Natural killer cell (primary cell): ENCODE measurements at regions not wholly inside any gene's neighbourhood (a gene's known extent, or its start where the extent isn't known, plus 50 kb on each side); places are given as distances from the start of the nearest gene placed in this dataset.

Source experiments
- ATAC-seq, 3 donors: fragments of 150-1000 bp in 2 of 3; fragments of 200-7000 bp in 1 of 3; cut with Tn5 transposase; 1 replicate in 1 of 3; 2 replicates in 2 of 3; pipeline ENCODE4 v1.10.0; 2021; ENCODE audit warnings: mild to moderate bottlenecking in 2 of 3, moderate library complexity in 2 of 3
- DNase-seq, 2 donors: peaks; one replicate each; pipeline versions ENCODE4 v3.0.0 to v3.0.0-alpha.2; 2013 to 2021; ENCODE audit warnings: mixed read lengths in 1 of 2
- H3K27ac ChIP-seq: one replicate; pipeline ENCODE4 v1.5.1; 2013; ENCODE audit warnings: mild to moderate bottlenecking, low read length
- H3K27me3 ChIP-seq: one replicate; pipeline ENCODE4 v1.6.1; 2013; ENCODE audit warnings: low read length; ENCODE audit not compliant: control insufficient read depth, insufficient read depth
- H3K36me3 ChIP-seq: one replicate; pipeline ENCODE4 v1.6.1; 2013; ENCODE audit warnings: low read length; ENCODE audit not compliant: control insufficient read depth, insufficient read depth
- H3K4me1 ChIP-seq: one replicate; pipeline ENCODE4 v1.6.1; 2013; ENCODE audit warnings: low read length; ENCODE audit not compliant: control insufficient read depth, insufficient read depth
- H3K4me3 ChIP-seq: one replicate; pipeline ENCODE4 v1.5.1; 2013; ENCODE audit warnings: low read length
- H3K9me3 ChIP-seq: one replicate; pipeline ENCODE4 v1.6.1; 2013; ENCODE audit warnings: low read length; ENCODE audit not compliant: control insufficient read depth, insufficient read depth
- H3K27ac Mint-ChIP-seq, 2 donors: one replicate each; pipeline ENCODE4 v1.8.0; 2022; ENCODE audit warnings: mild to moderate bottlenecking in 2 of 2, mixed read lengths in 2 of 2, moderate library complexity in 1 of 2
- H3K27me3 Mint-ChIP-seq, 2 donors: one replicate each; pipeline ENCODE4 v1.8.0; 2022; ENCODE audit warnings: low read depth in 2 of 2, mixed read lengths in 2 of 2
- H3K36me3 Mint-ChIP-seq: one replicate; pipeline ENCODE4 v1.8.0; 2022; ENCODE audit warnings: mixed read lengths
- H3K4me1 Mint-ChIP-seq, 2 donors: one replicate each; pipeline ENCODE4 v1.8.0; 2022; ENCODE audit warnings: mixed read lengths in 2 of 2
- H3K4me3 Mint-ChIP-seq: one replicate; pipeline ENCODE4 v1.8.0; 2022; ENCODE audit warnings: mild to moderate bottlenecking, moderate library complexity, mixed read lengths
- H3K9me3 Mint-ChIP-seq, 2 donors: one replicate each; pipeline ENCODE4 v1.8.0; 2022; ENCODE audit warnings: mixed read lengths in 2 of 2
- WGBS: methylation state at CpG from one replicate; pipeline ENCODE4 v1.1.7; 2013; ENCODE audit warnings: missing lambda C conversion rate; ENCODE audit not compliant: insufficient coverage; 5-methylcytosine and 5-hydroxymethylcytosine counted together
- intact Hi-C: fragments of 100-400 bp; cut with micrococcal nuclease; formaldehyde crosslinking; loops from one replicate; pipeline ENCODE4 v1.14.2; 2022
- TF ChIP-seq, protein P1 (sequence below): fragments of 200-600 bp; IDR thresholded peaks from one replicate; pipeline ENCODE4 v1.8.0; 2022; ENCODE audit warnings: antibody characterized with exemption

DNA sequence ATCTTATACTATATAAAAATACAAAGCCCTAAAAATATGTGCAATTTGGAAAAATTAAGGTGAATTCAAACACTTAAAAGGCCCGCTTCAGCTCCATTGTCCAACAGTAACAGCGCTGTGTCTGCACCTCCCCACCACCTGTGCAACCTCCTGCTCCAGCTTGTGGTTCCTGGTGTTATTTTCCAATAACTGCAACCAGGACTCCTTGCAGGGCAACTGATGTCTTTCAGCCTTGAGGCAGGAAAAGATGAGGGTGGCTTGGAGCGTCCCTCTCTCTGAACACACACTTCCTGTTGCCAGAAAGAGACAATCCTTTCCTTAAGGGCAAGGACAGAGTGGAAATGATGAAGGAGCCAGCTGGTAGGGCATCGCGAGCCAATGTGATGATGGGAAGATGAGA, 336.0 kb downstream of the GLRX3 start:
- Mint-ChIP-seq H3K27me3 (peaks cover 0 to 3% of the 10 kb centered on the region in 2 donors), H3K27ac (no peak overlapping the region), H3K4me3 (no peak overlapping the region), H3K36me3 (no peaks in the 10 kb centered on the region), H3K4me1 (no peaks in the 10 kb centered on the region), H3K9me3 (peaks cover 3 to 5% of the 10 kb centered on the region in 2 donors)
- intact Hi-C loops, result no loop called here
- H3K4me3 ChIP-seq, result no peak overlapping the region
- WGBS, result 86% methylated on average over 4 of the region's 5 CpGs
- TF ChIP-seq, protein P1, sequence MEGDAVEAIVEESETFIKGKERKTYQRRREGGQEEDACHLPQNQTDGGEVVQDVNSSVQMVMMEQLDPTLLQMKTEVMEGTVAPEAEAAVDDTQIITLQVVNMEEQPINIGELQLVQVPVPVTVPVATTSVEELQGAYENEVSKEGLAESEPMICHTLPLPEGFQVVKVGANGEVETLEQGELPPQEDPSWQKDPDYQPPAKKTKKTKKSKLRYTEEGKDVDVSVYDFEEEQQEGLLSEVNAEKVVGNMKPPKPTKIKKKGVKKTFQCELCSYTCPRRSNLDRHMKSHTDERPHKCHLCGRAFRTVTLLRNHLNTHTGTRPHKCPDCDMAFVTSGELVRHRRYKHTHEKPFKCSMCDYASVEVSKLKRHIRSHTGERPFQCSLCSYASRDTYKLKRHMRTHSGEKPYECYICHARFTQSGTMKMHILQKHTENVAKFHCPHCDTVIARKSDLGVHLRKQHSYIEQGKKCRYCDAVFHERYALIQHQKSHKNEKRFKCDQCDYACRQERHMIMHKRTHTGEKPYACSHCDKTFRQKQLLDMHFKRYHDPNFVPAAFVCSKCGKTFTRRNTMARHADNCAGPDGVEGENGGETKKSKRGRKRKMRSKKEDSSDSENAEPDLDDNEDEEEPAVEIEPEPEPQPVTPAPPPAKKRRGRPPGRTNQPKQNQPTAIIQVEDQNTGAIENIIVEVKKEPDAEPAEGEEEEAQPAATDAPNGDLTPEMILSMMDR, result no peak
- H3K36me3 ChIP-seq, result no peaks in the 10 kb centered on the region
- ATAC-seq (no peak), DNase-seq (no peak)
- H3K9me3 ChIP-seq, result no peaks in the 10 kb centered on the region
- no peak overlapping the region for H3K27ac ChIP-seq
- H3K4me1 ChIP-seq, result no peaks in the 10 kb centered on the region
- H3K27me3 ChIP-seq, result no peaks in the 10 kb centered on the region

DNA sequence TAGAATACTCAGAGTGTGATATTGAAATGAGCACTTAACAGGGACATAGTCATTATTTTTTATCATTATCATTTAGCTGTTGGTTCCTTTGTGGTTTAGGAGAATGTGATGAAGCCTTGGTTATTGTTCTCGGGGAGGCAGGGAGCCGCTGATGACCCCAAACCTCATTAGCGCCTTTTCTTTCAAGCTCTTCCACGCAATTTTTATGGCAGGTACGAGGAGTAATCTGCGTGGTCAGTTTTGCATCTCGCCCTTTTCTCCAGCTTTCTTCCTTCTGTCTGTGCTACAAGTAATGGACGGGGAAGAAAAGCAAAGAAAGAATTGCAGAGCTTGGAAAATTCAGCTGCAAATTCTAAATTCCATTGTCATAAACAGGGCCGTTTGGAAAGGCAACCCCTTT, 338.4 kb downstream of the GLRX3 start:
- intact Hi-C loops, result no loop called here
- Histone ChIP-seq H3K4me3 (no peak overlapping the region), H3K27me3 (no peaks in the 10 kb centered on the region), H3K4me1 (no peaks in the 10 kb centered on the region), H3K27ac (no peak overlapping the region), H3K9me3 (no peaks in the 10 kb centered on the region), H3K36me3 (no peaks in the 10 kb centered on the region)
- H3K9me3 Mint-ChIP-seq, result peaks cover 1% of the 10 kb centered on the region in 2 donors
- DNase-seq (no peak), ATAC-seq (no peak)
- no peak overlapping the region for H3K4me3 Mint-ChIP-seq
- no peaks in the 10 kb centered on the region for H3K36me3 Mint-ChIP-seq
- peaks cover 0 to 1% of the 10 kb centered on the region in 2 donors for H3K27me3 Mint-ChIP-seq
- no peaks in the 10 kb centered on the region for H3K4me1 Mint-ChIP-seq
- H3K27ac Mint-ChIP-seq, result no peak overlapping the region
- TF ChIP-seq, protein P1, result no peak
- WGBS, result 87% methylated on average over 9 of the region's 9 CpGs

DNA sequence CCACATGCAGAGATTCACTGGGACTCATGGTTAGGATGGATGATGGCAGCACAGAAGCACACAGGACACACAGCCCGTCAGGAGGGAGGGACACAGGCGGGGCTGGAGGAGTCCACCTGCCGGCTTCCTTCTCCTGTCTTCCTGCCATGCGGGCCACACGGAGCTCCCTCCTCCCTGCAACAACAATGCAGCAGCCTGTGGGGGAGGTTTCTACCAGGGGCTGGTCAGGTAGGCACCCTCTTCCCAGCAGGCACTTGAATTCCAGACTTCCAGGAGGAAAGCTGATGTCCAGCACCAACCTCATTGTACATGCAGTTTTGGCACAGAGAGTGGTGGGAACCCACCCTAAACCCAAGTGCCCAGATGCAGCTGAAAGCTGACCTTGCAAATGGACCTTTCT, 341.2 kb downstream of the GLRX3 start:
- Histone ChIP-seq H3K4me3 (no peak overlapping the region), H3K4me1 (no peaks in the 10 kb centered on the region), H3K36me3 (no peaks in the 10 kb centered on the region), H3K27me3 (no peaks in the 10 kb centered on the region), H3K27ac (no peak overlapping the region), H3K9me3 (no peaks in the 10 kb centered on the region)
- Mint-ChIP-seq H3K36me3 (no peaks in the 10 kb centered on the region), H3K27ac (no peak overlapping the region), H3K4me3 (no peak overlapping the region), H3K27me3 (no peaks in the 10 kb centered on the region), H3K4me1 (no peaks in the 10 kb centered on the region), H3K9me3 (no peaks in the 10 kb centered on the region)
- intact Hi-C loops, result no loop called here
- 46% methylated on average over 3 of the region's 5 CpGs for WGBS
- DNase-seq (no peak), ATAC-seq (no peak)
- TF ChIP-seq, protein P1, result no peak

DNA sequence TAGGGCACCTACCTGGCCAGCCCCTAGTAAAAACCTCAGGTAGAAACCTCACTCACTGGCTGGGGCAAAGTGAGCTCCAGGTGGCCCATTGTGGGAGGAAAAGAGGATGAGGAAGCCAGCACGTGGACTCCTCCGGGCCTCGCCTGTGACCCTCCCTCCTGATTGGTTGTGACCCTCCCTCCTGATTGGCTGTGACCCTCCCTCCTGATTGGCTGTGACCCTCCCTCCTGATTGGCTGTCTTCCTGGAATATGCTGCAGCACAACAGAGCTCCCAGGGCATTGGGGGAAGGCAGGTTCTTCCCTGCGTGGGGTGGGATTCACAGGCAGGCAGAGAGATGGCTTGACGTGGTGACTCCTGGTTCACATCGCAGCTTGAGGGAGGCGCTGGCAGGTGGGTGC, 343.0 kb downstream of the GLRX3 start:
- Histone ChIP-seq H3K27me3 (no peaks in the 10 kb centered on the region), H3K4me1 (no peaks in the 10 kb centered on the region), H3K36me3 (no peaks in the 10 kb centered on the region), H3K9me3 (no peaks in the 10 kb centered on the region), H3K27ac (no peak overlapping the region), H3K4me3 (no peak overlapping the region)
- no peaks in the 10 kb centered on the region for H3K36me3 Mint-ChIP-seq
- 79% methylated on average over 7 of the region's 7 CpGs for WGBS
- no peak overlapping the region for H3K4me3 Mint-ChIP-seq
- H3K9me3 Mint-ChIP-seq, result no peaks in the 10 kb centered on the region
- H3K27me3 Mint-ChIP-seq, result no peaks in the 10 kb centered on the region
- DNase-seq, result no peak
- no peak overlapping the region for H3K27ac Mint-ChIP-seq
- no peak for ATAC-seq
- no peaks in the 10 kb centered on the region for H3K4me1 Mint-ChIP-seq
- intact Hi-C loops, result no loop called here
- TF ChIP-seq, protein P1, result no peak
